K562 (cell line): ENCODE measurements at regions not wholly inside any gene's neighbourhood (a gene's known extent, or its start where the extent isn't known, plus 50 kb on each side); places are given as distances from the start of the nearest gene placed in this dataset.

Source experiments
- ATAC-seq: fragments of 200-7000 bp; cut with Tn5 transposase; 3 replicates; pipeline ENCODE4 v1.9.1; 2020; ENCODE audit warnings: moderate library complexity
- BruUV-seq: library from RNA; stranded (reverse); fragments of 400-500 nt; replicated peaks from 2 replicates; lab custom pipeline; 2021; lab: Mats Ljungman, UMichigan
- CTCF ChIA-PET: fragments of 300-600 bp; formaldehyde crosslinking; extraction: SDS; loops from one replicate; lab custom pipeline; 2021; ENCODE audit warnings: low intra/inter-chr PET ratio; lab: Yijun Ruan, JAX
- POLR2A ChIA-PET: fragments of 300-600, 350-650 bp; sonication (Branson Sonifier 250); formaldehyde crosslinking; extraction: SDS; loops from one replicate; lab custom pipeline; 2021; ENCODE audit warnings: antibody characterized with exemption, inconsistent platforms; lab: Yijun Ruan, JAX
- DNase-seq, 4 experiments: peaks; one replicate each; pipeline versions ENCODE4 v3.0.0 to v3.0.0-alpha.2; 2011 to 2018; ENCODE audit warnings: low spot score in 3 of 4, mixed read lengths in 3 of 4; ENCODE audit errors: extremely low read depth in 1 of 4
- FAIRE-seq: peaks from 2 replicates; lab custom pipeline; 2011; peaks lifted over from hg19 to GRCh38; lab: Jason Lieb, UNC
- H2AFZ ChIP-seq: 2 replicates; pipeline ENCODE4 v1.6.0; 2011; ENCODE audit warnings: low read depth, low read length, control low read depth, inconsistent platforms
- H3K27ac ChIP-seq: fragments of 200-600 bp; 3 replicates; pipeline ENCODE4 v1.8.0; 2011; ENCODE audit warnings: low read depth, mild to moderate bottlenecking, control low read depth, inconsistent platforms, low read length, moderate library complexity, mixed read lengths; ENCODE audit errors: extremely low read depth
- H3K27me3 ChIP-seq, 2 experiments: fragments of 300-600 bp in 1 of 2; 2 replicates in 1 of 2; 3 replicates in 1 of 2; pipeline versions ENCODE4 v1.6.0 to v1.8.0; 2011; ENCODE audit warnings: inconsistent platforms in 2 of 2, low read length in 2 of 2, mild to moderate bottlenecking in 1 of 2, mixed read lengths in 1 of 2, moderate library complexity in 1 of 2; ENCODE audit not compliant: control insufficient read depth in 2 of 2, insufficient read depth in 2 of 2
- H3K36me3 ChIP-seq: fragments of 300-600 bp; 3 replicates; pipeline ENCODE4 v1.8.0; 2011; ENCODE audit warnings: mild to moderate bottlenecking, low read length, inconsistent platforms; ENCODE audit not compliant: control insufficient read depth, insufficient read depth
- H3K4me1 ChIP-seq, 2 experiments: fragments of 200-600 bp in 1 of 2; replicated peaks in 1 of 2; 2 replicates in 1 of 2; 3 replicates in 1 of 2; pipeline versions ENCODE4 v1.5.1 to v1.8.0; 2011; ENCODE audit warnings: inconsistent platforms in 2 of 2, low read length in 2 of 2, mild to moderate bottlenecking in 1 of 2, mixed read lengths in 1 of 2, moderate library complexity in 1 of 2; ENCODE audit not compliant: control insufficient read depth in 2 of 2, insufficient read depth in 2 of 2
- H3K4me2 ChIP-seq: 2 replicates; pipeline ENCODE4 v1.6.1; 2011; ENCODE audit warnings: low read length, control low read depth, inconsistent platforms, mixed read lengths; ENCODE audit not compliant: insufficient read depth
- H3K4me3 ChIP-seq: fragments of 200-600 bp; sonication (generic), shearing (Covaris generic); 2 replicates; pipeline ENCODE4 v1.5.1; 2016; ENCODE audit warnings: control low read depth, inconsistent platforms
- H3K79me2 ChIP-seq: fragments of 200-600 bp; 3 replicates; pipeline ENCODE4 v1.8.0; 2011; ENCODE audit warnings: low read length, inconsistent platforms; ENCODE audit not compliant: control insufficient read depth, insufficient read depth
- H3K9ac ChIP-seq, 2 experiments: 2 replicates each; pipeline versions ENCODE4 v1.6.0 to v1.6.1; 2011; ENCODE audit warnings: low read depth in 2 of 2, low read length in 2 of 2, control low read depth in 1 of 2, inconsistent platforms in 1 of 2, mild to moderate bottlenecking in 1 of 2, mixed read lengths in 1 of 2; ENCODE audit not compliant: insufficient read depth in 1 of 2
- H3K9me1 ChIP-seq: one replicate; pipeline ENCODE4 v1.6.0; 2011; ENCODE audit warnings: inconsistent platforms, mild to moderate bottlenecking, low read length, moderate library complexity; ENCODE audit not compliant: control insufficient read depth, insufficient read depth
- H3K9me3 ChIP-seq: replicated peaks from 2 replicates; pipeline ENCODE4 v1.5.1; 2011; ENCODE audit warnings: low read depth, low read length, inconsistent platforms; ENCODE audit not compliant: control insufficient read depth, insufficient read depth
- H4K20me1 ChIP-seq: replicated peaks from 2 replicates; pipeline ENCODE4 v1.6.1; 2011; ENCODE audit warnings: low read length, inconsistent platforms, mixed read lengths; ENCODE audit not compliant: control insufficient read depth, insufficient read depth
- CBFA2T3 ChIP-seq: fragments of 450-650 bp; IDR thresholded peaks from 2 replicates; pipeline ENCODE4 v1.6.1; 2017
- HES1 ChIP-seq: fragments of 450-650 bp; IDR thresholded peaks from 2 replicates; pipeline ENCODE4 v1.6.1; 2016; ENCODE audit warnings: low read depth, mild to moderate bottlenecking, moderate library complexity
- HNRNPH1 ChIP-seq: fragments of 200-400 bp; formaldehyde crosslinking; optimal IDR thresholded peaks from 2 replicates; pipeline ENCODE3; 2017; ENCODE audit warnings: low read depth, mild to moderate bottlenecking, low read length, moderate library complexity
- HNRNPK ChIP-seq: fragments of 200-400 bp; formaldehyde crosslinking; IDR thresholded peaks from one replicate; pipeline ENCODE4 v1.6.1; 2018; ENCODE audit warnings: mild to moderate bottlenecking, low read depth, low read length; ENCODE audit not compliant: poor library complexity, severe bottlenecking
- ILF3 ChIP-seq: fragments of 450-650 bp; IDR thresholded peaks from 2 replicates; pipeline ENCODE4 v1.6.1; 2018; ENCODE audit warnings: antibody characterized with exemption, mild to moderate bottlenecking, moderate library complexity, borderline replicate concordance
- PATZ1 ChIP-seq: fragments of 250-450 bp; sonication (Bioruptor Pico); IDR thresholded peaks from 2 replicates; pipeline ENCODE4 v1.5.0; 2020; ENCODE audit warnings: mild to moderate bottlenecking, borderline replicate concordance
- THRAP3 ChIP-seq: fragments of 450-650 bp; IDR thresholded peaks from 2 replicates; pipeline ENCODE4 v1.6.1; 2016; ENCODE audit warnings: mild to moderate bottlenecking, inconsistent platforms, borderline replicate concordance
- ZBTB49 ChIP-seq: sonication (generic); formaldehyde crosslinking; IDR thresholded peaks from 2 replicates; pipeline ENCODE4 v1.8.0; 2022; ENCODE audit warnings: missing genetic modification reagents, mild to moderate bottlenecking, borderline replicate concordance
- ZFP36 ChIP-seq: fragments of 150-350 bp; IDR thresholded peaks from 2 replicates; pipeline ENCODE4 v1.6.1; 2018; ENCODE audit warnings: low read length, low read depth; ENCODE audit not compliant: partially characterized antibody
- ZNF146 ChIP-seq: IDR thresholded peaks from one replicate; pipeline ENCODE4 v1.6.1; 2018; ENCODE audit warnings: missing compliant biosample characterization; ENCODE audit not compliant: unreplicated experiment
- WGBS: fragments of 100-300 bp; shearing (Covaris generic); methylation state at CpG from one replicate; pipeline ENCODE4 v1.1.6; 2016; ENCODE audit warnings: low coverage, mixed read lengths; ENCODE audit not compliant: insufficient coverage; ENCODE audit errors: missing lambda C conversion rate; 5-methylcytosine and 5-hydroxymethylcytosine counted together
- in situ Hi-C: fragments of 300-500 bp; cut with MboI; formaldehyde crosslinking; loops from 4 replicates; pipeline ENCODE4 v1.15.0; 2018; ENCODE audit warnings: inconsistent platforms, mixed read lengths
- intact Hi-C: fragments of 100-400 bp; cut with micrococcal nuclease; formaldehyde crosslinking; loops from 2 replicates; pipeline ENCODE4 v1.14.2; 2022
- TF ChIP-seq, protein P1 (sequence below), 3 experiments: IDR thresholded peaks in 2 of 3; conservative IDR thresholded peaks in 1 of 3; 2 replicates each; pipeline ENCODE4 v1.5.1; 2011 to 2012; ENCODE audit warnings: low read length in 3 of 3, mild to moderate bottlenecking in 3 of 3, control low read depth in 2 of 3, improper control_type of control experiment in 1 of 3, inconsistent platforms in 1 of 3, low read depth in 1 of 3, mixed read lengths in 1 of 3, moderate library complexity in 1 of 3; ENCODE audit not compliant: insufficient read depth in 2 of 3

DNA sequence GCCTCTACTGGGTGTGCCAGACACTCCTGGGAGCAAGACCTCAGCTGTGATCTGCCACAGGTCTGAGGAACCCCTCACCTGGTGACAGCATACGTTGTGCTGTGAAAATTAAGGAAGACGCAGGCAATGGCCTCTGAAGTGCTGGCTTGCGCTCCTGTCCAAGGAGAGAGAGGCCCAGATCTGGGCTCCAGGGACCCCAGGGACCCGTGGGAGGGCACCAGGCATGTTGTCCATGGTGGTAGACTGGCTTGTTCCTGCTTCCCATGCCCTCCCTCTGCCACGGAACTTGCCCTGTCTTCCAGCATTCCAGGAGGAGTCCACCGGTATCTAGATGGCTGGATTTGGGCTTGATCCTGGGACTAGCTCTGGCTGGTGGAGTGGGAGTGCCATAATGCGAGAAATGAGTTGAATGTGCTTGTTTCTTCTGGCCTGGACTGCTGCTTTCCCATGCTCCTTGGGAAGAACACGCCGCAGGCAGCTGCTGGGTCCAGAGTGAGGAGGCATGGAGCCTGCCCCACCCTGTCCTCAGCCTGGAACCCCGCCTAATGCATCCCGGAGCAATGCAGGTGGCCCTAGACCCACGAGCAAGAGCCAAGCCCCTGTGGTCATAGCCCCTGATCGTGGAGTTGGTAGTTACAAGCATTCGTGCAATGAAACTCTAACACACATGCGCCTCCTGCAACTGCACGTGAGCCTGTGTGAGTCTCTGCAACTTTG lies 190.2 kb downstream of the TEX29 start:
- no peak overlapping the region for H3K4me2 ChIP-seq
- no peak overlapping the region for H3K9ac ChIP-seq
- WGBS: under 1% methylated on average over 13 of the region's 16 CpGs
- ChIA-PET POLR2A (no interaction called here), CTCF (no interaction called here)
- no peaks in the 10 kb centered on the region for H3K9me3 ChIP-seq
- no peak overlapping the region for H3K27ac ChIP-seq
- H3K27me3 ChIP-seq: peaks cover 0 to 49% of the 10 kb centered on the region in 2 experiments; a peak in 3 of 5 replicates
- intact Hi-C loops: no loop called here
- no peak overlapping the region for H3K4me3 ChIP-seq
- FAIRE-seq (no peak), DNase-seq (no peak), ATAC-seq (no peak)
- no peaks in the 10 kb centered on the region for H3K9me1 ChIP-seq
- in situ Hi-C loops: no loop called here
- H3K4me1 ChIP-seq: no peaks in the 10 kb centered on the region; a peak in 1 of 5 replicates
- H2AFZ ChIP-seq: no peak overlapping the region
- H4K20me1 ChIP-seq: no peaks in the 10 kb centered on the region
- H3K36me3 ChIP-seq: no peaks in the 10 kb centered on the region
- TF ChIP-seq ZFP36: no peak
- no peak for TF ChIP-seq HNRNPK
- no peak for TF ChIP-seq CBFA2T3
- TF ChIP-seq, protein P1, sequence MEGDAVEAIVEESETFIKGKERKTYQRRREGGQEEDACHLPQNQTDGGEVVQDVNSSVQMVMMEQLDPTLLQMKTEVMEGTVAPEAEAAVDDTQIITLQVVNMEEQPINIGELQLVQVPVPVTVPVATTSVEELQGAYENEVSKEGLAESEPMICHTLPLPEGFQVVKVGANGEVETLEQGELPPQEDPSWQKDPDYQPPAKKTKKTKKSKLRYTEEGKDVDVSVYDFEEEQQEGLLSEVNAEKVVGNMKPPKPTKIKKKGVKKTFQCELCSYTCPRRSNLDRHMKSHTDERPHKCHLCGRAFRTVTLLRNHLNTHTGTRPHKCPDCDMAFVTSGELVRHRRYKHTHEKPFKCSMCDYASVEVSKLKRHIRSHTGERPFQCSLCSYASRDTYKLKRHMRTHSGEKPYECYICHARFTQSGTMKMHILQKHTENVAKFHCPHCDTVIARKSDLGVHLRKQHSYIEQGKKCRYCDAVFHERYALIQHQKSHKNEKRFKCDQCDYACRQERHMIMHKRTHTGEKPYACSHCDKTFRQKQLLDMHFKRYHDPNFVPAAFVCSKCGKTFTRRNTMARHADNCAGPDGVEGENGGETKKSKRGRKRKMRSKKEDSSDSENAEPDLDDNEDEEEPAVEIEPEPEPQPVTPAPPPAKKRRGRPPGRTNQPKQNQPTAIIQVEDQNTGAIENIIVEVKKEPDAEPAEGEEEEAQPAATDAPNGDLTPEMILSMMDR (IDR thresholded peaks at IDR 0.05 in 2 of 3, conservative IDR thresholded peaks at IDR 0.05 in 1 of 3; ENCODE audit: insufficient read depth in 2 of 3, low read depth in 1 of 3, low read length in 3 of 3): no peak
- no peak for TF ChIP-seq ZNF146 (CRISPR knock-in tag)
- no peak for TF ChIP-seq ILF3
- TF ChIP-seq PATZ1 (CRISPR knock-in tag): no peak
- no peak for TF ChIP-seq ZBTB49 (CRISPR knock-in tag)
- TF ChIP-seq HNRNPH1: no peak
- no peak for TF ChIP-seq HES1
- TF ChIP-seq THRAP3: no peak
- BruUV-seq: no TSS peak
- H3K79me2 ChIP-seq: no peaks in the 10 kb centered on the region
